ENCODE measurements at regions not wholly inside any gene's neighbourhood (a gene's known extent, or its start where the extent isn't known, plus 50 kb on each side); places are given as distances from the start of the nearest gene placed in this dataset.

DNA sequence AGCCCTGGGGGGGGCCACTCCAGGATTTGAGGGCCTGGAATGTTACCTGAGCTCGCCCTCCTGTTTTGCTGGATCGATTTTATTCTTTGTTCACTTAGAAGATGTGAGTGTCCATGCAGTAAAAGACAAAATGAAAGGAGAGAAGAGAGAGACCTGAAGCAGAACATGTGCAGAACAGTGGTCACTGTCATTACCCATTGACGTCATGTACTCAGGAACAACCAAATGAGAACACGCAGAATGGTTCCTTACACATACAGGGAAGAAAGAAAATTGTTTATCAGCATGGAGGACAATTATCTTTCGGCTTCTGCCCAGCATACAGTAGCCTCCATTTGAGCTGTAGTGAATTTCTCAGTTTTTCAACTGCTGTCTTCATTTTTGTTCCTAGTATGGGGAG is 258.1 kb downstream of the FNDC1 start:
- no peak for DNase-seq (ENCODE audit: low spot score)
- TF ChIP-seq, protein P1, sequence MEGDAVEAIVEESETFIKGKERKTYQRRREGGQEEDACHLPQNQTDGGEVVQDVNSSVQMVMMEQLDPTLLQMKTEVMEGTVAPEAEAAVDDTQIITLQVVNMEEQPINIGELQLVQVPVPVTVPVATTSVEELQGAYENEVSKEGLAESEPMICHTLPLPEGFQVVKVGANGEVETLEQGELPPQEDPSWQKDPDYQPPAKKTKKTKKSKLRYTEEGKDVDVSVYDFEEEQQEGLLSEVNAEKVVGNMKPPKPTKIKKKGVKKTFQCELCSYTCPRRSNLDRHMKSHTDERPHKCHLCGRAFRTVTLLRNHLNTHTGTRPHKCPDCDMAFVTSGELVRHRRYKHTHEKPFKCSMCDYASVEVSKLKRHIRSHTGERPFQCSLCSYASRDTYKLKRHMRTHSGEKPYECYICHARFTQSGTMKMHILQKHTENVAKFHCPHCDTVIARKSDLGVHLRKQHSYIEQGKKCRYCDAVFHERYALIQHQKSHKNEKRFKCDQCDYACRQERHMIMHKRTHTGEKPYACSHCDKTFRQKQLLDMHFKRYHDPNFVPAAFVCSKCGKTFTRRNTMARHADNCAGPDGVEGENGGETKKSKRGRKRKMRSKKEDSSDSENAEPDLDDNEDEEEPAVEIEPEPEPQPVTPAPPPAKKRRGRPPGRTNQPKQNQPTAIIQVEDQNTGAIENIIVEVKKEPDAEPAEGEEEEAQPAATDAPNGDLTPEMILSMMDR (IDR thresholded peaks at IDR 0.05; ENCODE audit: extremely low read depth, missing control alignments) = no peak

DNA sequence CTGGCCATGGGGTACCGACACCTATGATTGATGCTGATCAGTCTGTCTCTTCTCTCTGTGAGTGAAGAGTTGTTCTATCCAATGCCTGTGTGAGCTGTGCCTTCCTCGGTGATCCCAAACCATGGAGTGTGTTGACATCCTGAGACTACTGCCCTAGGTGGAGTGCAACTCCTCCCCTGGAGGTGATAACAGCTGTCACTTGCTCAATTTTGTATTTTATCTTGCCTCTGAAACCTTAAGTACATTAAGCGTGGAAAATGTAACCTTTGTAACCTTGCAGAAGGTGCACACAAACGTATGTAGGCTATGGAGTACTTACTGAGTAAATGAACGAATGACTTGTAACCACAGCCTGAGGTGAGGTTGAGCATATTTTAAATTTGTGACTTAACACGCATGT is 256.2 kb downstream of the FNDC1 start:
- DNase-seq (ENCODE audit: low spot score) = no peak
- TF ChIP-seq, protein P1 (IDR thresholded peaks at IDR 0.05; ENCODE audit: extremely low read depth, missing control alignments) = no peak

DNA sequence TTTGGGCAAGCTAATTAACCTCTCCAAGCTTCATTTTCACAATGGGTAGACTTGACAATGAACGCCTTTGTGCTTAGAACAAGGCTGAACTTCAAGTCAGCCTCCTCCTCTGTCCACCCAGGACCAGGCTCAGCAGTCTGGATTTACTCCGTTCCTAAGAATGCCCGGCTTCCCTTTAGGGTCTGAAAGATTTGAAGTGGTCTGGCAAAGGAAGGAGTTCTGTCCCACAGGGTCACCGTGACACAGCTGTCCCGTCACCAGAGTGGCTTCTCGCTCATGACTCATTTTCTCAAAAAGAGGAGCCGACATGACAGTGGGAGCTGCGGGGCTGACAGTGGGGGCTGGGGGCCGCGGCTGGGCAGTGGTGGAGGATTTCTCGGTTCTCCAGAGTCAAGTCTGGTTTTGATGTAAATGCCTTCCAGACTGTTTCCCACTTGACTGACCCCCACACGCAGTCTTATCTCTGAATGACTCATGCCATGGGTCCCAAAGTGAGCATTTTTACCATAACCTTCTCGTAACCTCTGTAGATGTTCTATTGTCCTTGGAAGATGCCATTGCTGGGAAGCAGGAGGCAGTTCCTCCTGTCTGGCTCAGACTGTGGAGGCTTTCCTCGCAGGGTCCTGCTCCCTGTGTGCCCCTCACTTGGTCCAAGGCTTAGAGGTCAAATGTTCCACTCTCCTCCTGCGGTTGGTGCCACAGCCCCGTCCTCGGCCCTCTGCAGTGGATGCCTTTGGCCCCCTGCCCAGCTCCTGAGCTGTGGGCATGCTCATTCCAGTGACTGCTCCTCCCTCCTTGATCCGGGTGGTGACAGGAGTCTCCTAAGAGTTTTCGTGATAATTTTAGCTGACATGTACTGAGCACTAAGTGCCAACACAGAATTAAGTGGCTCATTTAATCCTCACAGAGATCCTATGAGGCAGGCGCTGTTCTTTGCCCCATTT is 253.1 kb downstream of the FNDC1 start:
- TF ChIP-seq, protein P1 (IDR thresholded peaks at IDR 0.05; ENCODE audit: extremely low read depth, missing control alignments) = no peak
- no peak for DNase-seq (ENCODE audit: low spot score)

DNA sequence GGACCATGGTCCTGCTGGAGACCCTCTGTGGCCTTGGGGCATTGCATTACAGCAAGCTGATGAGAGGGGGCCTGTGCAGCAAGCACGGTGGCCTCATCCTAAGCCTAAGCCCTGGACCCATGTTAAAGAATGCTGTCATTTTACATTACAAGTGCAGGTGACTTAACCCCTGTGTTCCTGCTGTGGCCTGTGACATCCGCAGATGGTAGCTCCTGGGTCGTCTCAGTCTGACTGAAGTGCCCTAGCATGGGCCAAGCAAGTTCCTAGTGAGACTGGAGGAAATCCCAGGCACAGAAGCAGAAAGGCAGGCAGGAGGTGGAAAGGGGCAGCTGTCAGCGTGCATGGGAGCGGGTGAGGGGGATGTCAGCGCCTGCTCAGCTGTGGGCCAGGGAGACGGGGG is 252.4 kb downstream of the FNDC1 start:
- TF ChIP-seq, protein P1 (IDR thresholded peaks at IDR 0.05; ENCODE audit: extremely low read depth, missing control alignments) = no peak
- no peak for DNase-seq (ENCODE audit: low spot score)

DNA sequence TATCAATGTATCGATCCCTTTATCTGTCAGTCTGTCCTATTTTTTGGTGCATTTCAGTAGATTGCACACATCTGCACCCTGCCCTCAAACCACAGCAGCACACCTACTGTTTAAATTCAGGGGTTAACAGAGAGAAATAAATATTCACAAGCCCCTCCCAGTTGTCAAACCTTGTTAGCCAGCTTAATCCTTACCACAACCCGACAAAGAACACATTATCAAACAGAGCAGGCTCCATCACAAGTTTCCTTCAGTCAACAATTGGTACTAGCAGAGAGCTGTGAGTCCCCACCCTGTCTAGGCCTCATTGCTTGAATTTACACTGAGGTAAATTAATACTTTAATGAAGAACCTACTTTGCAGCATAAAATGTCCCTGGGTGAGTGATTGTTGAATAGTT is 249.8 kb downstream of the FNDC1 start:
- no peak for DNase-seq (ENCODE audit: low spot score)
- TF ChIP-seq, protein P1 (IDR thresholded peaks at IDR 0.05; ENCODE audit: extremely low read depth, missing control alignments) = no peak

DNA sequence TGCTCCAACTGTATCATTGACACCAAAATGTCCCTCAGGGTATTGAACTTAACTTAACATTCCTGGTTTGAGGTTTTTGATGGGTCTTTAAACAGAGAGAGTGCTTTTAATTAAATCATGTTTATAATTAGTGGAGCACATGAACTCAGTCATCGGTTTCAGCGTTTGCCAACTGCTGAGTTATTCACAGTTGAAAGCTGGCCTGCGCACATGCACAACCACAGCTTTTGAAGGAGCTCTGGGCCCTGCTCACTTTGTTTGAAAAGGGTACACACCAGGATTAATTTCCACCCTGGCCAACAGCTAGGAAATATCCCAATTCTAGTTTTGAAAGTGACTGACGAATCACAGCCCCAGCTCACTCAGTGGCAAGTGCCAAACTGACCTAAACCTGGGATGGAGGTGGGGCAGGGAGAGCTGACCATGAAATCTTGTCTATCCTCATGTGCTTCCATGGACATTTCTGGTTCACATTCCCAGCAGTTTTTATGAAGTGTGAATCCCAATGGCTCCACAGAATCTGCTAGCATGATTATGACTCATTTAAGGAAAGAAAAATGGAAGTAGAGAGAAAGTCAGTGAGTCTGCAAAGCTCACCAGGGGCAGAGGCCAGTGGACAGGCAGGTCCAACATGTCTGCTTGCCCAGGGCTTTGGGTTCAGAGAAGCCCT is 247.8 kb downstream of the FNDC1 start:
- TF ChIP-seq, protein P1 (IDR thresholded peaks at IDR 0.05; ENCODE audit: extremely low read depth, missing control alignments) = no peak
- no peak for DNase-seq (ENCODE audit: low spot score)

DNA sequence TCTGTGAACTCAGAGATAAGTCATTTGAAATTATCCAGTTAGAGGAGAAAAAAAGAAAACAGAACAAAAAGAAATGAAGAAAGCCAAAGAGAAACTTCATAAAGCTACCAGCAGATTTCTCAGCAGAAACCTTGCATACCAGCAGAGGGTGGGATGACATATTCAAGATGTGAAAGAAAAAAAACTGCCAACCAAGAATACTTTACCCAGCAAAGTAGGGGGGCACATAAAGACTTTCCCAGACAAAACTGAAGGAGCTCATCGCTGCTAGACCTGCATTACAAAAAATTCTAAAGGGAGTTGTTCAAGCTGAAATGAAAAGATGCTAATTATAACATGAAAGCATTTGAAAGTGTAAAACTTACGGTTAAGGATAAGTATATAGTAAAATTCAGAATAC is 246.3 kb downstream of the FNDC1 start:
- TF ChIP-seq, protein P1 (IDR thresholded peaks at IDR 0.05; ENCODE audit: extremely low read depth, missing control alignments) = no peak
- DNase-seq (ENCODE audit: low spot score) = no peak
